Transverse colon (tissue), 4 donors: ENCODE measurements at regions not wholly inside any gene's neighbourhood (a gene's known extent, or its start where the extent isn't known, plus 50 kb on each side); places are given as distances from the start of the nearest gene placed in this dataset.

Experiments
- DNase-seq: peaks from one replicate; pipeline ENCODE4 v3.0.0-alpha.2; 2019
- H3K27ac ChIP-seq, 4 donors: fragments of 200-600 bp; sonication (generic); 2 replicates each; pipeline ENCODE4 v1.5.1; 2016 to 2018; ENCODE audit warnings: inconsistent platforms in 4 of 4
- H3K27me3 ChIP-seq: fragments of 200-600 bp; sonication (generic); 2 replicates; pipeline ENCODE4 v1.5.1; 2017; ENCODE audit warnings: inconsistent platforms
- H3K36me3 ChIP-seq, 4 donors: fragments of 200-600 bp; sonication (generic); 2 replicates each; pipeline ENCODE4 v1.5.1; 2017 to 2019; ENCODE audit warnings: inconsistent platforms in 4 of 4
- H3K4me1 ChIP-seq, 4 donors: fragments of 200-600 bp; sonication (generic); 2 replicates each; pipeline ENCODE4 v1.5.1; 2017 to 2020; ENCODE audit warnings: inconsistent platforms in 4 of 4
- H3K4me3 ChIP-seq, 4 donors: fragments of 200-600 bp; sonication (generic); 1 replicate in 1 of 4; 2 replicates in 3 of 4; pipeline versions ENCODE4 v1.5.1 to v1.6.1; 2017 to 2019; ENCODE audit warnings: inconsistent platforms in 4 of 4
- H3K9me3 ChIP-seq, 2 donors: fragments of 200-600 bp; sonication (generic); 2 replicates each; pipeline ENCODE4 v1.5.1; 2017 to 2019; ENCODE audit warnings: inconsistent platforms in 2 of 2
- EP300 ChIP-seq: sonication (generic); formaldehyde crosslinking; IDR thresholded peaks from one replicate; pipeline ENCODE4 v1.6.1; 2017; ENCODE audit warnings: antibody characterized with exemption, low read depth
- POLR2A ChIP-seq: fragments of 450-650 bp; IDR thresholded peaks from one replicate; pipeline ENCODE4 v1.6.1; 2016; ENCODE audit warnings: antibody characterized with exemption, mild to moderate bottlenecking, moderate library complexity
- POLR2AphosphoS5 ChIP-seq, 3 donors: sonication (generic); formaldehyde crosslinking; IDR thresholded peaks; one replicate each; pipeline ENCODE4 v1.6.1; 2016; ENCODE audit warnings: antibody characterized with exemption in 3 of 3
- WGBS, 2 donors: methylation state at CpG; one replicate each; pipeline ENCODE4 v1.1.5; 2018; ENCODE audit warnings: low coverage in 1 of 2; 5-methylcytosine and 5-hydroxymethylcytosine counted together
- in situ Hi-C, 4 donors: fragments of 200-750 bp; cut with MboI; loops; one replicate each; pipeline versions ENCODE4 v1.15.0 to v1.15.1; 2017; ENCODE audit warnings: low sequenced_read_pairs in 3 of 4, low pct_ligation_motif_present in 1 of 4, low pct_unique_long_range_greater_than_20kb in 1 of 4
- intact Hi-C: fragments of 100-400 bp; cut with DNase I; formaldehyde crosslinking; loops from one replicate; pipeline ENCODE4 v1.15.1; 2023; ENCODE audit warnings: low total_unique reads
- TF ChIP-seq, protein P1 (sequence below), 5 experiments: fragments of 200-600 bp in 3 of 5; fragments of 450-650 bp in 2 of 5; sonication (generic) in 3 of 5; IDR thresholded peaks; 1 replicate in 2 of 5; 2 replicates in 3 of 5; pipeline ENCODE4 v1.5.1; 2016 to 2017; ENCODE audit warnings: antibody characterized with exemption in 5 of 5, inconsistent platforms in 3 of 5, mild to moderate bottlenecking in 2 of 5, moderate library complexity in 1 of 5

DNA sequence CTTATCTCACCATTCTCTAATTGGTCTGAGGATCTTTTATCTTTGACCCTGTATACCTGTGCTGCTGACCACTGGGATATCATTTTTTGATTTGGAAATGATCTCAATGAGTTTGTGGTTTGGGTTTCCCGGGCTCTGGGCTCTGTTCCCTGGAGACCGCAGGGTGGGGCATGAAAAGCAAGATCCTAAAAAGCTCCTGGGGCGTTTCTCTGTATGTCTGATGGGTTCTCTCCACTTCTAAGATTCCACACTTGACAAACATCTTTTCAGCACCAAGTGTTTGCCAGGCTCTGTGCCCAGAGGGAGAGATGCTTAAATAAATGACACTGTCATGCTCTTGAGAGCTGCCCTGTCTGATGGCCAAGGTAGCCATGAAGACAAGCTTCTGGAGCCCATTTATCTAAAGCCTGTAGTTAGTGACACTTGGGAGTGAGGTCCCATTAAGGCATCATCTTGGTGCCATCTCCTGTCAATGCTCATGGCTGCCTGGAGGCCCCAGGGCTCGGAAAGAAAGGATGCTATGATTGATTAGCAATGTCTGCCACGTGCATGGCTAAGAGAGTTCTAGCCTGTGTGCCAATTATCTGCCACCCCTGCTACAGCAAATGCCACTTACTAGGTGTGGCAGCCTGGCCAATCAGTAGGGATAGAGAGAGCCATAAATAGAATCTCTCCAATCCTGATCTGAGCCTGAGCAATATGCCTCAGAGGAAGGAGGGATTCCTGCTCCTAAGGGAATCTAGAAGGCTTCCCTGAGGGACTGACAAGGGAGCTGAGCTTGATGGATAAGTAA, 531.6 kb downstream of the MN1 start:
- Histone ChIP-seq H3K36me3 (no peaks in the 10 kb centered on the region), H3K4me3 (no peak overlapping the region), H3K9me3 (no peaks in the 10 kb centered on the region), H3K4me1 (no peaks in the 10 kb centered on the region), H3K27ac (no peak overlapping the region), H3K27me3 (peaks cover 9% of the 10 kb centered on the region)
- intact Hi-C loops (no loop called here), in situ Hi-C loops (loop anchor here in 1 of 4 donors (10.0 kb wide), 1 partner anchor 55 kb away; no protein-coding TSS in a partner anchor)
- no peak for DNase-seq
- TF ChIP-seq POLR2A = no peak
- TF ChIP-seq EP300 = no peak
- TF ChIP-seq, protein P1, sequence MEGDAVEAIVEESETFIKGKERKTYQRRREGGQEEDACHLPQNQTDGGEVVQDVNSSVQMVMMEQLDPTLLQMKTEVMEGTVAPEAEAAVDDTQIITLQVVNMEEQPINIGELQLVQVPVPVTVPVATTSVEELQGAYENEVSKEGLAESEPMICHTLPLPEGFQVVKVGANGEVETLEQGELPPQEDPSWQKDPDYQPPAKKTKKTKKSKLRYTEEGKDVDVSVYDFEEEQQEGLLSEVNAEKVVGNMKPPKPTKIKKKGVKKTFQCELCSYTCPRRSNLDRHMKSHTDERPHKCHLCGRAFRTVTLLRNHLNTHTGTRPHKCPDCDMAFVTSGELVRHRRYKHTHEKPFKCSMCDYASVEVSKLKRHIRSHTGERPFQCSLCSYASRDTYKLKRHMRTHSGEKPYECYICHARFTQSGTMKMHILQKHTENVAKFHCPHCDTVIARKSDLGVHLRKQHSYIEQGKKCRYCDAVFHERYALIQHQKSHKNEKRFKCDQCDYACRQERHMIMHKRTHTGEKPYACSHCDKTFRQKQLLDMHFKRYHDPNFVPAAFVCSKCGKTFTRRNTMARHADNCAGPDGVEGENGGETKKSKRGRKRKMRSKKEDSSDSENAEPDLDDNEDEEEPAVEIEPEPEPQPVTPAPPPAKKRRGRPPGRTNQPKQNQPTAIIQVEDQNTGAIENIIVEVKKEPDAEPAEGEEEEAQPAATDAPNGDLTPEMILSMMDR (IDR thresholded peaks at IDR 0.05) = no peak
- TF ChIP-seq POLR2AphosphoS5 (IDR thresholded peaks at IDR 0.05) = no peak
- WGBS, 2 donors = 61% methylated on average over 5 of the region's 5 CpGs; no CpG with 5 or more reads in 1 of the 2 donors

DNA sequence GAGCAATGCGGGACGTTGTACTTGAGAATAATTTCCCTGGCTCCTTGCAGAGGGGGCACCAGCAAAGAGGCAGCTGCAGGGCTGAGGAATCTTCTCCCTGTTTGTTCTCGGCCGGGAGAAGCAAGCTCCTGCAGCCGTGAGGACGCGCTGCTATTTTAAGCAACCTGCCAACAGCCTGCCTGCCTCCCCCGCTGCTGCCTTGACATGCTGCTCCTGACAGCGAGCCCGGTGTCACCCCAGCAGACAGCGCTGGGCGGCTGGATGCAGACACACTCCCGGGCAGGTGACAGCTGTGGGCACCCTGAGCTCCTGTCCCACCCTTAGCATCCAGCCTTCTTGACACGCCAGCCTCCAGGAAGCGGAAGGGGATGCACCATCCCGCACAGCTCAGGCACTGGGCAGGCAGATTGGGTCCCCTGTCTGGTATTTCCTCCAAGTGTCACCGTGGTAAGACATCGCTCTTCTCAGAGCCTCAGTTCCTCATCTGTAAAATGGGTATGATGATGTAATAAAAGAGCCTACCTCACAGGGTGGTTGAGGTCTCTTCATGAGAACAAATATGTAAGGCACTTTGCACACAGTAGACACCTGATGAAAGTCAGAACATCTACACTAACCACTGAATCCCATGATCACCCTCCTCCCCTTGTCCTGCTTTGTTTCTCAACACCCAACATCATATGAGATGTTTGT, 530.6 kb downstream of the MN1 start:
- in situ Hi-C loops (no loop called here), intact Hi-C loops (no loop called here)
- H3K27ac ChIP-seq = no peak overlapping the region
- 52% methylated on average over 14 of the region's 18 CpGs; no CpG with 5 or more reads in 1 of the 2 donors for WGBS, 2 donors
- no peaks in the 10 kb centered on the region for H3K9me3 ChIP-seq
- H3K36me3 ChIP-seq = no peaks in the 10 kb centered on the region
- TF ChIP-seq POLR2A (no peak), EP300 (no peak), POLR2AphosphoS5 (IDR thresholded peaks at IDR 0.05) (no peak)
- TF ChIP-seq, protein P1 (IDR thresholded peaks at IDR 0.05) = no peak
- peaks cover 9% of the 10 kb centered on the region for H3K27me3 ChIP-seq
- H3K4me1 ChIP-seq = no peaks in the 10 kb centered on the region
- DNase-seq = no peak
- no peak overlapping the region for H3K4me3 ChIP-seq

DNA sequence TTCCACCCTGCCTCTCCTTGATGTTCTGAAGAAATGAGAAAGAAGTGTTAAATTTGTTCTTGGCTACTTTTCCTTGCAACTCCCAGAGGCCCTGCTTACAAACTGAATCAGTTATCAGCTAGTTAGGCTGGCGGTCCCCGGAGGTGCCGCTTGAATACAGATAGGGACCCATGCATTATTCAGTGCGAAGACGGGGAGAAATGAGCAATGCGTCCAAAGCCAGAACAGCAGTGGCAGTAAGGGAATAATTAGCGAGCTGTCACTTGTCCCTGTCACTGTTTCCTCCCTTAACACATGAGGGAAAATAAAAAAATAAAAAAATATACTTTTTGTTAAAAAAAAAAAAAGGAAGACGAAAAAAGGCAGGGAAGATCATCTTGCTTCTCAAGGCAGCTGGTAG, 528.1 kb downstream of the MN1 start:
- no peak for DNase-seq
- no peak overlapping the region for H3K27ac ChIP-seq
- in situ Hi-C loops = no loop called here
- no peaks in the 10 kb centered on the region for H3K4me1 ChIP-seq
- WGBS, 2 donors = 55 to 57% methylated on average over 4 to 8 of the region's 8 CpGs
- H3K27me3 ChIP-seq = peaks cover 16% of the 10 kb centered on the region
- H3K4me3 ChIP-seq = no peak overlapping the region
- no peak for TF ChIP-seq EP300
- TF ChIP-seq, protein P1 (IDR thresholded peaks at IDR 0.05) = no peak
- TF ChIP-seq POLR2A = no peak
- no peak for TF ChIP-seq POLR2AphosphoS5 (IDR thresholded peaks at IDR 0.05)
- H3K9me3 ChIP-seq = no peaks in the 10 kb centered on the region
- no peaks in the 10 kb centered on the region for H3K36me3 ChIP-seq
- intact Hi-C loops = no loop called here

DNA sequence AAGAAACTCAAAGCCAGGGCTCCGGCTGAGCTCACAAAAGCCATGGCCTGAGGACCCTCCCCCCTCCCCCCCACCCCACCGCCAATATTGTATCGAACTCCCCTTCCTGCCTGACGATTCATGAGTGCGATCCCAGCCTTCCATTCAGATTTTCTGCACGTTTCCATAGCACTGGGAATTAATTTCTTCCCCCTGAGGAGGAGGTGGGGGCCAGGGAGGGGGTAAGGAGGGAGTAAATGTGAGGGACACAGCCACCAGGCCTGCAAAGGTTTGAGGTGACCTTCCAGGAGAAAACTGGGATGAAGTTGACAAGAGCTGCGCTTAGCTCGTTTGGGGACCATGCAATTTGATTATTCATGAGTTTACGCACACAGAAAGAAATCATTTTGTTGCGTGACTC, 527.7 kb downstream of the MN1 start:
- no peak overlapping the region for H3K4me3 ChIP-seq
- intact Hi-C loops = no loop called here
- peaks cover 18% of the 10 kb centered on the region for H3K27me3 ChIP-seq
- WGBS, 2 donors = 64 to 70% methylated on average over 5 to 10 of the region's 10 CpGs
- no peaks in the 10 kb centered on the region for H3K36me3 ChIP-seq
- H3K27ac ChIP-seq = no peak overlapping the region
- H3K9me3 ChIP-seq = no peaks in the 10 kb centered on the region
- DNase-seq = no peak
- H3K4me1 ChIP-seq = no peaks in the 10 kb centered on the region
- TF ChIP-seq EP300 = no peak
- TF ChIP-seq, protein P1 (IDR thresholded peaks at IDR 0.05) = no peak
- no peak for TF ChIP-seq POLR2A
- TF ChIP-seq POLR2AphosphoS5 (IDR thresholded peaks at IDR 0.05) = no peak
- in situ Hi-C loops = no loop called here
